Body of pancreas (tissue), 4 donors: ENCODE measurements at regions not wholly inside any gene's neighbourhood (a gene's known extent, or its start where the extent isn't known, plus 50 kb on each side); places are given as distances from the start of the nearest gene placed in this dataset.

Experiments
- ATAC-seq: fragments of 150-250 bp; one replicate; pipeline ENCODE4 v1.9.1; 2016
- DNase-seq, 4 donors: peaks; one replicate each; pipeline ENCODE4 v3.0.0-alpha.2; 2019
- H3K27ac ChIP-seq, 4 donors: fragments of 200-600 bp; sonication (generic); 1 replicate in 3 of 4; 2 replicates in 1 of 4; pipeline versions ENCODE4 v1.5.1 to v1.6.1; 2016 to 2019; ENCODE audit warnings: mild to moderate bottlenecking in 1 of 4, mixed read lengths in 1 of 4, moderate library complexity in 1 of 4
- H3K27me3 ChIP-seq, 2 donors: fragments of 200-600 bp; sonication (generic); one replicate each; pipeline ENCODE4 v1.6.0; 2016; ENCODE audit warnings: mild to moderate bottlenecking in 1 of 2
- H3K36me3 ChIP-seq, 2 donors: fragments of 200-600 bp; sonication (generic); replicated peaks in 1 of 2; 2 replicates each; pipeline ENCODE4 v1.5.1; 2016; ENCODE audit warnings: low read depth in 2 of 2; ENCODE audit not compliant: insufficient read depth in 1 of 2
- H3K4me1 ChIP-seq: fragments of 200-600 bp; sonication (generic); one replicate; pipeline ENCODE4 v1.6.0; 2016
- H3K4me3 ChIP-seq, 2 donors: fragments of 200-600 bp; sonication (generic); 1 replicate in 1 of 2; 2 replicates in 1 of 2; pipeline ENCODE4 v1.5.1; 2016 to 2019
- H3K9me3 ChIP-seq, 3 donors: fragments of 200-600 bp; sonication (generic); 1 replicate in 2 of 3; 2 replicates in 1 of 3; pipeline ENCODE4 v1.5.1; 2016
- POLR2A ChIP-seq, 3 donors: fragments of 450-650 bp; IDR thresholded peaks; one replicate each; pipeline ENCODE4 v1.6.1; 2016; ENCODE audit warnings: antibody characterized with exemption in 3 of 3, mild to moderate bottlenecking in 2 of 3
- WGBS, 2 donors: methylation state at CpG; one replicate each; pipeline ENCODE4 v1.1.5; 2017; 5-methylcytosine and 5-hydroxymethylcytosine counted together
- intact Hi-C: fragments of 100-400 bp; cut with DNase I; formaldehyde crosslinking; loops from one replicate; pipeline ENCODE4 v1.15.1; 2023
- TF ChIP-seq, protein P1 (sequence below), 7 experiments: fragments of 450-650 bp in 4 of 7; fragments of 200-600 bp in 3 of 7; sonication (generic) in 3 of 7; IDR thresholded peaks; one replicate each; pipeline ENCODE4 v1.5.1; 2016 to 2019; ENCODE audit warnings: antibody characterized with exemption in 7 of 7

DNA sequence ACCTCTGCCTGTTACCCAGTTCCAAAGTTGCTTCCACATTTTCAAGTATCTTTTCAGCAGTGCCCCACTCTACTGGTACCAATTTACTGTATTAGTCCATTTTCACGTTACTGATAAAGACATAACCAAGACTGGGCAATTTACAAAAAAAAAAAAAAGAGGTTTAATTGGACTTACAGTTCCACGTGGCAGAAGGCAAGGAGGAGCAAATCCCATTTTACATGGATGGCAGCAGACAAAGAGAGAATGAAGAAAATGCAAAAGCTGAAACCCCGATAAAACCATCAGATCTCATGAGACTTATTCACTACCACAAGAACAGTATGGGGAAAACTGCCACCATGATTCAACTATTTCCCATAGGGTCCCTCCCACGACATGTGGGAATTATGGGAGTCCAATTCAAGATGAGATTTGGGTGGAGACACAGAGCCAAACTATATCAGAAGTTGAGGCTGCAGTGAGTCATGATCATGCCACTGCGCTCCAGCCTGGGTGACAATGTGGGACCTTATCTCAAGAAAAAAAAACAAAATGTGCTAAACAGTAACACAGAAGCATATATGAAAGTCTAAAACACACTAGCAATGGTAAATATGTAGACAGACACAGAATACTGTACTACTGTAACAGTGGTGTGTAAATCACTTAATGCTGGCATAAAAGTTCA lies 190.3 kb upstream of the ZC3H12C start:
- WGBS, 2 donors, result 58 to 74% methylated on average over 5 of the region's 5 CpGs

DNA sequence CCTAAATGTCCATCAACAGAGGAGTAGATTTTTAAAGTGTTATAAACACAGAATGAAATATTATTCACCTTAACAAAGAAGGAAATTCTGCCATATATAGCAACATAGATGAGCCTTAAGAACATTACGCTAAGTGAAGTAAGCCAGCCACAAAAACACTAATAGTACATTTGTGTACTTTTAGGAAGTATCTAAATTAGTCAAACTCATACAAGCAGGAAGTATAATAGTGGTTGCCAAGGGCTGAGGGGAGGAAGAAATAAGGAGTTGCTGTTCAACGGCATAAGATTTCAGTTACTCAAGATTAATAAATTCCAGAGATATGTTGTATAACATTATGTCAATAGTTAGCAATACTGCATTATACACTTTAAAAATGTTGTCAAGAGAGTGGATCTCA lies 181.7 kb upstream of the ZC3H12C start:
- WGBS, 2 donors, result 24 to 78% methylated on average over 2 of the region's 2 CpGs
- Histone ChIP-seq H3K27ac (no peak overlapping the region), H3K9me3 (no peaks in the 10 kb centered on the region), H3K27me3 (no peaks in the 10 kb centered on the region), H3K4me1 (no peaks in the 10 kb centered on the region), H3K36me3 (no peaks in the 10 kb centered on the region), H3K4me3 (no peak overlapping the region)
- intact Hi-C loops, result no loop called here
- ATAC-seq, result no peak
- no peak for DNase-seq
- no peak for TF ChIP-seq POLR2A (IDR thresholded peaks at IDR 0.05)
- TF ChIP-seq, protein P1, sequence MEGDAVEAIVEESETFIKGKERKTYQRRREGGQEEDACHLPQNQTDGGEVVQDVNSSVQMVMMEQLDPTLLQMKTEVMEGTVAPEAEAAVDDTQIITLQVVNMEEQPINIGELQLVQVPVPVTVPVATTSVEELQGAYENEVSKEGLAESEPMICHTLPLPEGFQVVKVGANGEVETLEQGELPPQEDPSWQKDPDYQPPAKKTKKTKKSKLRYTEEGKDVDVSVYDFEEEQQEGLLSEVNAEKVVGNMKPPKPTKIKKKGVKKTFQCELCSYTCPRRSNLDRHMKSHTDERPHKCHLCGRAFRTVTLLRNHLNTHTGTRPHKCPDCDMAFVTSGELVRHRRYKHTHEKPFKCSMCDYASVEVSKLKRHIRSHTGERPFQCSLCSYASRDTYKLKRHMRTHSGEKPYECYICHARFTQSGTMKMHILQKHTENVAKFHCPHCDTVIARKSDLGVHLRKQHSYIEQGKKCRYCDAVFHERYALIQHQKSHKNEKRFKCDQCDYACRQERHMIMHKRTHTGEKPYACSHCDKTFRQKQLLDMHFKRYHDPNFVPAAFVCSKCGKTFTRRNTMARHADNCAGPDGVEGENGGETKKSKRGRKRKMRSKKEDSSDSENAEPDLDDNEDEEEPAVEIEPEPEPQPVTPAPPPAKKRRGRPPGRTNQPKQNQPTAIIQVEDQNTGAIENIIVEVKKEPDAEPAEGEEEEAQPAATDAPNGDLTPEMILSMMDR (IDR thresholded peaks at IDR 0.05), result no peak

More for the DNA sequence above, 190.3 kb upstream of the ZC3H12C start:
- Histone ChIP-seq H3K27ac (no peak overlapping the region), H3K27me3 (no peaks in the 10 kb centered on the region), H3K4me1 (no peaks in the 10 kb centered on the region), H3K36me3 (no peaks in the 10 kb centered on the region), H3K9me3 (no peaks in the 10 kb centered on the region), H3K4me3 (no peak overlapping the region)
- intact Hi-C loops, result no loop called here
- no peak for DNase-seq
- ATAC-seq, result no peak
- no peak for TF ChIP-seq POLR2A (IDR thresholded peaks at IDR 0.05)
- TF ChIP-seq, protein P1 (IDR thresholded peaks at IDR 0.05), result no peak

DNA sequence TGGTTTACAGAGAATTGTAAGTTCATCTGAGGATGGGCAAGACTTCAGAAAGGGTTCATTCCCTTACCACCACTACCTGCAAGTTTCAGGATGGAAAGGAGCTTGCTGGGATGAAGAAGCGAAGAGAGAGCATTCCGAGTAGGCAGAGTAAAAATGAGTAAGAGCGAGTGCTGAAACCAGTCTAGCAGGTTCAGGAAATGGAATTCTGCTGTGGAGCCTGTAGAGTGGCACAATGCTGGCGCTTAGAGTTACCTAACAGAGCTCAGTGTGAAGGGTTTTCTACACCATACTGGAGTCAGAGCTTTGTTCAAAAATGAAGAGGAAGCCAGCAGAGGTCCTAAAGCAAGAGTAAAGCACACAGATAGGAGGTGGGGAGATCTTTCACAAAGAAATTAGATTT lies 179.2 kb upstream of the ZC3H12C start:
- no peaks in the 10 kb centered on the region for H3K4me1 ChIP-seq
- intact Hi-C loops, result no loop called here
- ATAC-seq, result no peak
- no peaks in the 10 kb centered on the region for H3K36me3 ChIP-seq
- TF ChIP-seq POLR2A (IDR thresholded peaks at IDR 0.05), result no peak
- TF ChIP-seq, protein P1 (IDR thresholded peaks at IDR 0.05), result no peak
- WGBS, 2 donors, result 49 to 51% methylated on average over 4 of the region's 4 CpGs
- no peak overlapping the region for H3K27ac ChIP-seq
- no peak for DNase-seq
- H3K9me3 ChIP-seq, result no peaks in the 10 kb centered on the region
- no peaks in the 10 kb centered on the region for H3K27me3 ChIP-seq
- no peak overlapping the region for H3K4me3 ChIP-seq

DNA sequence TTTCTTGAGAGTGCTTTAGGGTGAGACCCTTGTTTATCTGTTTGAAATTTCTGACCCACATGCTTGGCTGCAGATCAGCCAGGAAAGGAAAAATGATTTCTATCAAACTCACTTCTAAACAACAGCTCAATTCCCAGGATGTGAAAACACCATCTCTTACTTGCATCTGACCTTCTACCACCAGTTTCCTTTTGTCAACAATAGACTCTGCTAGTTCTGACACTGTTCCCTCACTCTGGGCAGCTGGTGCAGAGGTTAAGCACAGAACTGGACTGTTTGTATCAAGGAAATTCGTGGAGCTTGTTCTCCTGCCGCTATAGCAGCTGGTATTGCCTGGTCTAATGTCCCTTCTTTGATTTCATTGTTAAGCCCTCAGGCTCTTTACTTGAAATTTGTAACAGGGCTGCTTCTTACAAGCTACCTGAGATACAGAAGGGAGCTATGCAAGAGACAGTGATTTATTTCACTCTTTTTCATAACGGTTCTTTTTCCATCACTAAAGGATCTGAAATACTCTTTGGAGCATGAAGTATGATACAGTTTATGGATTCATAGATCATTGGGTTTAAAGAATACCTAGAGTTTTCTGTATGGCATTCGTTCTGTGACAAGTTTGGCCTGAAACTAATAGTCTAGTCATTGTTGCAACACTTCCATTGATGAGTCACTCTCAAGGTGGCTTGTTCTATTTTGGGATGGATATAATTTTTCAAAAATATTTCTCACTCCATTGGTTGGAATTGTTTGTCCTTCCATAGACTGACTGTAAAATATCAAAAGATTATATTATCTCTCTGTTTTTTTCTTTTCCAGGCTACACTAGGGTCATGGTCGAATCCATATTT lies 178.2 kb upstream of the ZC3H12C start:
- Histone ChIP-seq H3K9me3 (no peaks in the 10 kb centered on the region), H3K27me3 (no peaks in the 10 kb centered on the region), H3K36me3 (no peaks in the 10 kb centered on the region), H3K4me1 (no peaks in the 10 kb centered on the region), H3K4me3 (no peak overlapping the region), H3K27ac (no peak overlapping the region)
- ATAC-seq, result no peak
- TF ChIP-seq, protein P1 (IDR thresholded peaks at IDR 0.05), result no peak
- no peak for TF ChIP-seq POLR2A (IDR thresholded peaks at IDR 0.05)
- intact Hi-C loops, result no loop called here
- DNase-seq, result no peak
- 29 to 30% methylated on average over 5 of the region's 5 CpGs for WGBS, 2 donors
